ENCODE measurements at regions not wholly inside any gene's neighbourhood (a gene's known extent, or its start where the extent isn't known, plus 50 kb on each side); places are given as distances from the start of the nearest gene placed in this dataset.

- H3K4me1 Mint-ChIP-seq (ENCODE audit: unreplicated experiment) = no peaks in the 10 kb centered on the region
- H3K9me3 Mint-ChIP-seq (ENCODE audit: unreplicated experiment) = no peaks in the 10 kb centered on the region
- no peak overlapping the region for H3K27ac Mint-ChIP-seq (ENCODE audit: unreplicated experiment)
- no peak for DNase-seq (ENCODE audit: low spot score)
- TF ChIP-seq CTCF (IDR thresholded peaks at IDR 0.05; ENCODE audit: unreplicated experiment) = no peak
- no peaks in the 10 kb centered on the region for H3K27me3 Mint-ChIP-seq (ENCODE audit: unreplicated experiment)
- H3K4me3 Mint-ChIP-seq (ENCODE audit: unreplicated experiment) = no peak overlapping the region
- no peaks in the 10 kb centered on the region for H3K36me3 Mint-ChIP-seq (ENCODE audit: low read depth, unreplicated experiment)
Measured at GRCh38 chr4:135007400-135007799, 805.8 kb upstream of the PABPC4L start.

- no peak overlapping the region for H3K27ac Mint-ChIP-seq (ENCODE audit: unreplicated experiment)
- no peak for TF ChIP-seq CTCF (IDR thresholded peaks at IDR 0.05; ENCODE audit: unreplicated experiment)
Measured at GRCh38 chr4:134999169-134999568, 797.6 kb upstream of the PABPC4L start.

GRCh38 chr4:134961963-134962362 is 760.4 kb upstream of the PABPC4L start:
- Mint-ChIP-seq H3K9me3 (ENCODE audit: unreplicated experiment) (peaks cover 5% of the 10 kb centered on the region), H3K4me3 (ENCODE audit: unreplicated experiment) (no peak overlapping the region), H3K4me1 (ENCODE audit: unreplicated experiment) (no peaks in the 10 kb centered on the region), H3K27ac (ENCODE audit: unreplicated experiment) (no peak overlapping the region), H3K27me3 (ENCODE audit: unreplicated experiment) (no peaks in the 10 kb centered on the region), H3K36me3 (ENCODE audit: low read depth, unreplicated experiment) (peaks cover 6% of the 10 kb centered on the region)
- TF ChIP-seq CTCF (IDR thresholded peaks at IDR 0.05; ENCODE audit: unreplicated experiment) = no peak
- DNase-seq (ENCODE audit: low spot score) = no peak

More at GRCh38 chr4:134999169-134999568, 797.6 kb upstream of the PABPC4L start:
- DNase-seq (ENCODE audit: low spot score) = no peak
- Mint-ChIP-seq H3K27me3 (ENCODE audit: unreplicated experiment) (no peaks in the 10 kb centered on the region), H3K36me3 (ENCODE audit: low read depth, unreplicated experiment) (no peaks in the 10 kb centered on the region), H3K4me3 (ENCODE audit: unreplicated experiment) (no peak overlapping the region), H3K9me3 (ENCODE audit: unreplicated experiment) (no peaks in the 10 kb centered on the region), H3K4me1 (ENCODE audit: unreplicated experiment) (no peaks in the 10 kb centered on the region)

GRCh38 chr4:134958862-134959261 is 757.3 kb upstream of the PABPC4L start:
- Mint-ChIP-seq H3K4me1 (ENCODE audit: unreplicated experiment) (no peaks in the 10 kb centered on the region), H3K27me3 (ENCODE audit: unreplicated experiment) (no peaks in the 10 kb centered on the region), H3K9me3 (ENCODE audit: unreplicated experiment) (peaks cover 5% of the 10 kb centered on the region), H3K4me3 (ENCODE audit: unreplicated experiment) (no peak overlapping the region), H3K27ac (ENCODE audit: unreplicated experiment) (no peak overlapping the region), H3K36me3 (ENCODE audit: low read depth, unreplicated experiment) (peaks cover 6% of the 10 kb centered on the region)
- DNase-seq (ENCODE audit: low spot score) = no peak
- no peak for TF ChIP-seq CTCF (IDR thresholded peaks at IDR 0.05; ENCODE audit: unreplicated experiment)

- TF ChIP-seq CTCF (IDR thresholded peaks at IDR 0.05; ENCODE audit: unreplicated experiment) = no peak
- H3K4me1 Mint-ChIP-seq (ENCODE audit: unreplicated experiment) = no peaks in the 10 kb centered on the region
- no peak for DNase-seq (ENCODE audit: low spot score)
- H3K9me3 Mint-ChIP-seq (ENCODE audit: unreplicated experiment) = no peaks in the 10 kb centered on the region
- no peak overlapping the region for H3K4me3 Mint-ChIP-seq (ENCODE audit: unreplicated experiment)
- no peaks in the 10 kb centered on the region for H3K36me3 Mint-ChIP-seq (ENCODE audit: low read depth, unreplicated experiment)
- no peaks in the 10 kb centered on the region for H3K27me3 Mint-ChIP-seq (ENCODE audit: unreplicated experiment)
- H3K27ac Mint-ChIP-seq (ENCODE audit: unreplicated experiment) = no peak overlapping the region
Measured at GRCh38 chr4:134955059-134955458, 753.5 kb upstream of the PABPC4L start.

All from endothelial cell (in vitro differentiated cells).